DMS 273 (cell line): ENCODE measurements at regions not wholly inside any gene's neighbourhood (a gene's known extent, or its start where the extent isn't known, plus 50 kb on each side); places are given as distances from the start of the nearest gene placed in this dataset.
"Not testable (repeated sequence)": the region's sequence is repeated elsewhere in the genome, so short reads cannot be mapped to it uniquely, and the experiment has no call there.

Experiments used
- DNase-seq: peaks from one replicate; lab custom pipeline; 2025; ENCODE audit not compliant: unreplicated experiment; lab: John Stamatoyannopoulos, UW

GRCh38 chr17:36842231-36842819, 95.0 kb upstream of the LHX1 start:
- DNase-seq, result no peak

GRCh38 chr17:36842963-36843558, 94.2 kb upstream of the LHX1 start:
- no peak for DNase-seq

GRCh38 chr17:36844013-36844412, 93.3 kb upstream of the LHX1 start:
- no peak for DNase-seq

- no peak for DNase-seq
Measured at GRCh38 chr17:36844601-36845000, 92.7 kb upstream of the LHX1 start.

GRCh38 chr17:36845916-36846315, 91.4 kb upstream of the LHX1 start:
- DNase-seq, result no peak

- DNase-seq, result no peak
Measured at GRCh38 chr17:36846410-36847292, 90.6 kb upstream of the LHX1 start.

- no peak for DNase-seq
Measured at GRCh38 chr17:36848008-36848902, 89.0 kb upstream of the LHX1 start.

GRCh38 chr17:36849020-36849419, 88.3 kb upstream of the LHX1 start:
- not testable (repeated sequence) for DNase-seq

- peak; percentile 69 for DNase-seq
Measured at GRCh38 chr17:36849871-36850348, 87.4 kb upstream of the LHX1 start.

GRCh38 chr17:36850790-36851189, 86.5 kb upstream of the LHX1 start:
- DNase-seq, result no peak

- DNase-seq, result no peak
Measured at GRCh38 chr17:36851250-36851649, 86.0 kb upstream of the LHX1 start.

GRCh38 chr17:36852478-36852877, 84.8 kb upstream of the LHX1 start:
- not testable (repeated sequence) for DNase-seq

- no peak for DNase-seq
Measured at GRCh38 chr17:36854982-36855381, 82.3 kb upstream of the LHX1 start.

GRCh38 chr17:36855459-36855858, 81.8 kb upstream of the LHX1 start:
- no peak for DNase-seq

GRCh38 chr17:36856222-36856621, 81.1 kb upstream of the LHX1 start:
- DNase-seq, result no peak

GRCh38 chr17:36856903-36857381, 80.3 kb upstream of the LHX1 start:
- peak; percentile 83 for DNase-seq

GRCh38 chr17:36857698-36858097, 79.6 kb upstream of the LHX1 start:
- DNase-seq, result peak; percentile 65

GRCh38 chr17:36858119-36859002, 78.9 kb upstream of the LHX1 start:
- DNase-seq, result peak; percentile 77

- no peak for DNase-seq
Measured at GRCh38 chr17:36859003-36859300, 78.3 kb upstream of the LHX1 start.

GRCh38 chr17:36859706-36860105, 77.6 kb upstream of the LHX1 start:
- DNase-seq, result no peak
